ENCODE measurements at regions not wholly inside any gene's neighbourhood (a gene's known extent, or its start where the extent isn't known, plus 50 kb on each side); places are given as distances from the start of the nearest gene placed in this dataset.

DNA sequence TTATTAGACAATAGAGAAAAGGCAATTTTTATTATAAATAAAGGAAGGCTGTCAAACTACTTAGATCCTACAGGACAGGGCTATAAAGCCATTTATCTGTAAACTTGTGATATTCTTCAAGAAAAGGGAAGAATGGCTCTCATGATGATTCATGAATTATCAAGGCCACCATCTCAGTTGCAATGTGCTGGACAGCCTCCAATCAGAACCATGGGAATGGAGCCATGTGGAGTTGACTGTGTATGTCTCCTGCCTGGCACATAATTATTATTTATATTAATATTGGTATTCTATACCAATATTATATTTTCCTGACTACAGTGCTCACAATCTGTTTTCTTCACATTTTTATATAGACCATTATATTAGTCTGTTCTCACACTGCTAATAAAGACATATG, 560.5 kb upstream of the MIR17HG start (continued):
- TF ChIP-seq, protein P1, sequence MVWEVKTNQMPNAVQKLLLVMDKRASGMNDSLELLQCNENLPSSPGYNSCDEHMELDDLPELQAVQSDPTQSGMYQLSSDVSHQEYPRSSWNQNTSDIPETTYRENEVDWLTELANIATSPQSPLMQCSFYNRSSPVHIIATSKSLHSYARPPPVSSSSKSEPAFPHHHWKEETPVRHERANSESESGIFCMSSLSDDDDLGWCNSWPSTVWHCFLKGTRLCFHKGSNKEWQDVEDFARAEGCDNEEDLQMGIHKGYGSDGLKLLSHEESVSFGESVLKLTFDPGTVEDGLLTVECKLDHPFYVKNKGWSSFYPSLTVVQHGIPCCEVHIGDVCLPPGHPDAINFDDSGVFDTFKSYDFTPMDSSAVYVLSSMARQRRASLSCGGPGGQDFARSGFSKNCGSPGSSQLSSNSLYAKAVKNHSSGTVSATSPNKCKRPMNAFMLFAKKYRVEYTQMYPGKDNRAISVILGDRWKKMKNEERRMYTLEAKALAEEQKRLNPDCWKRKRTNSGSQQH (CRISPR knock-in tag; IDR thresholded peaks at IDR 0.05) = no peak
- TF ChIP-seq KLF6 (CRISPR knock-in tag; IDR thresholded peaks at IDR 0.05; ENCODE audit: borderline replicate concordance) = no peak
- TF ChIP-seq MAZ (CRISPR knock-in tag; conservative IDR thresholded peaks at IDR 0.05 in 1 of 2, IDR thresholded peaks at IDR 0.05 in 1 of 2) = no peak
- TF ChIP-seq ZNF175 (CRISPR knock-in tag; IDR thresholded peaks at IDR 0.05; ENCODE audit: low read depth) = no peak
- TF ChIP-seq PYGO2 (tag; IDR thresholded peaks at IDR 0.05) = no peak
- TF ChIP-seq, protein P2, sequence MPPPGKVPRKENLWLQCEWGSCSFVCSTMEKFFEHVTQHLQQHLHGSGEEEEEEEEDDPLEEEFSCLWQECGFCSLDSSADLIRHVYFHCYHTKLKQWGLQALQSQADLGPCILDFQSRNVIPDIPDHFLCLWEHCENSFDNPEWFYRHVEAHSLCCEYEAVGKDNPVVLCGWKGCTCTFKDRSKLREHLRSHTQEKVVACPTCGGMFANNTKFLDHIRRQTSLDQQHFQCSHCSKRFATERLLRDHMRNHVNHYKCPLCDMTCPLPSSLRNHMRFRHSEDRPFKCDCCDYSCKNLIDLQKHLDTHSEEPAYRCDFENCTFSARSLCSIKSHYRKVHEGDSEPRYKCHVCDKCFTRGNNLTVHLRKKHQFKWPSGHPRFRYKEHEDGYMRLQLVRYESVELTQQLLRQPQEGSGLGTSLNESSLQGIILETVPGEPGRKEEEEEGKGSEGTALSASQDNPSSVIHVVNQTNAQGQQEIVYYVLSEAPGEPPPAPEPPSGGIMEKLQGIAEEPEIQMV (tag; conservative IDR thresholded peaks at IDR 0.05; ENCODE audit: low read depth) = no peak
- no peak for TF ChIP-seq NFIX (CRISPR knock-in tag; IDR thresholded peaks at IDR 0.05; ENCODE audit: low read depth)

DNA sequence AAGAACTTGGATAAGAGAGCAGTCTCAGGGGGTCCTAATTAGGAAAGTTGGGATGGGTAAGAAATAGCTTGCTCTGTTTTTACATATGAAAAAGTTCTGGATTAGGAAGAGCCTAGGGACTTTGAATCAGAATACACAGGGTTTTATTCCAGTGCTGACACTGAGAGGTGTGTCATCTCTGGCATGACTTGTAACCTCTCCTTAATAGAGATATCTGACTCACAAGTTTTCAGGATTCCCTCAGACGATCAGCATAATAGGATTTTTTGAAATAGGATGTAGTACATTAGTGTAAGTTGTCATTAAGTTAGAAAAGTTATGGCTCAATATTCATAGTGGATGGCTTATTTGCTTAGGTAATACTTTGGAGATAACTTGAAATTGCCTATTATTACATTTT, 555.2 kb upstream of the MIR17HG start:
- no peak for FAIRE-seq
- intact Hi-C loops (cut with micrococcal nuclease) = no loop called here
- TF ChIP-seq, protein P3, sequence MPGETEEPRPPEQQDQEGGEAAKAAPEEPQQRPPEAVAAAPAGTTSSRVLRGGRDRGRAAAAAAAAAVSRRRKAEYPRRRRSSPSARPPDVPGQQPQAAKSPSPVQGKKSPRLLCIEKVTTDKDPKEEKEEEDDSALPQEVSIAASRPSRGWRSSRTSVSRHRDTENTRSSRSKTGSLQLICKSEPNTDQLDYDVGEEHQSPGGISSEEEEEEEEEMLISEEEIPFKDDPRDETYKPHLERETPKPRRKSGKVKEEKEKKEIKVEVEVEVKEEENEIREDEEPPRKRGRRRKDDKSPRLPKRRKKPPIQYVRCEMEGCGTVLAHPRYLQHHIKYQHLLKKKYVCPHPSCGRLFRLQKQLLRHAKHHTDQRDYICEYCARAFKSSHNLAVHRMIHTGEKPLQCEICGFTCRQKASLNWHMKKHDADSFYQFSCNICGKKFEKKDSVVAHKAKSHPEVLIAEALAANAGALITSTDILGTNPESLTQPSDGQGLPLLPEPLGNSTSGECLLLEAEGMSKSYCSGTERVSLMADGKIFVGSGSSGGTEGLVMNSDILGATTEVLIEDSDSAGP (CRISPR knock-in tag; IDR thresholded peaks at IDR 0.05) = no peak
- TF ChIP-seq RNF2 (IDR thresholded peaks at IDR 0.05) (no peak), SAP30 (IDR thresholded peaks at IDR 0.05; ENCODE audit: borderline replicate concordance, insufficient read depth, low read depth, low read length, poor library complexity, severe bottlenecking) (no peak), SREBF1 (IDR thresholded peaks at IDR 0.05; ENCODE audit: borderline replicate concordance, low read depth, low read length) (no peak), ZNF436 (CRISPR knock-in tag; IDR thresholded peaks at IDR 0.05) (no peak), HMGN3 (IDR thresholded peaks at IDR 0.05; ENCODE audit: borderline replicate concordance, extremely low read depth, insufficient read length, low read depth, low read length) (no peak)
- TF ChIP-seq, protein P4, sequence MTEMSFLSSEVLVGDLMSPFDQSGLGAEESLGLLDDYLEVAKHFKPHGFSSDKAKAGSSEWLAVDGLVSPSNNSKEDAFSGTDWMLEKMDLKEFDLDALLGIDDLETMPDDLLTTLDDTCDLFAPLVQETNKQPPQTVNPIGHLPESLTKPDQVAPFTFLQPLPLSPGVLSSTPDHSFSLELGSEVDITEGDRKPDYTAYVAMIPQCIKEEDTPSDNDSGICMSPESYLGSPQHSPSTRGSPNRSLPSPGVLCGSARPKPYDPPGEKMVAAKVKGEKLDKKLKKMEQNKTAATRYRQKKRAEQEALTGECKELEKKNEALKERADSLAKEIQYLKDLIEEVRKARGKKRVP (CRISPR knock-in tag; IDR thresholded peaks at IDR 0.05) = no peak

More for the DNA sequence above, 555.2 kb upstream of the MIR17HG start:
- Histone ChIP-seq H3K4me2 (ENCODE audit: insufficient read depth, low read length) (no peak overlapping the region), H4K20me1 (replicated peaks; ENCODE audit: control insufficient read depth, insufficient read depth, low read length) (no peaks in the 10 kb centered on the region), H3K36me3 (ENCODE audit: control insufficient read depth, insufficient read depth, low read length) (no peaks in the 10 kb centered on the region), H3K4me3 (no peak overlapping the region), H3K9me3 (replicated peaks; ENCODE audit: control insufficient read depth, insufficient read depth, low read depth, low read length) (0 out of 2 replicates have a peak, but pooled peaks cover 10% of the 10 kb centered on the region), H3K9me1 (ENCODE audit: control insufficient read depth, insufficient read depth, low read length) (no peaks in the 10 kb centered on the region), H3K9ac (ENCODE audit: insufficient read depth in 1 of 2, low read depth in 2 of 2, low read length in 2 of 2) (no peak overlapping the region), H3K27ac (ENCODE audit: extremely low read depth, low read depth, low read length) (no peak overlapping the region), H2AFZ (ENCODE audit: low read depth, low read length) (no peak overlapping the region), H3K27me3 (ENCODE audit: control insufficient read depth in 2 of 2, insufficient read depth in 2 of 2, low read length in 2 of 2) (no peaks in the 10 kb centered on the region), H3K4me1 (replicated peaks in 1 of 2; ENCODE audit: control insufficient read depth in 2 of 2, insufficient read depth in 2 of 2, low read length in 2 of 2) (no peaks in the 10 kb centered on the region), H3K79me2 (ENCODE audit: control insufficient read depth, insufficient read depth, low read length) (no peaks in the 10 kb centered on the region)
- POLR2A ChIA-PET = no interaction called here
- CTCF ChIA-PET (ENCODE audit: low intra/inter-chr PET ratio) = interaction anchor here (0.6 kb wide), 1 partner anchor 321 kb away, joined by 5 read pairs; no protein-coding TSS in a partner anchor
- WGBS (ENCODE audit: insufficient coverage, low coverage, missing lambda C conversion rate) = 0% methylated on average over 1 of the region's 1 CpG
- ATAC-seq = no peak
- DNase-seq (ENCODE audit: extremely low read depth in 1 of 4, low spot score in 3 of 4) = no peak
- in situ Hi-C loops (cut with MboI) = no loop called here
- BruUV-seq (replicated peaks) = no TSS peak

Measured in K562 (cell line).